IMR-90 (cell line): ENCODE measurements at regions not wholly inside any gene's neighbourhood (a gene's known extent, or its start where the extent isn't known, plus 50 kb on each side); places are given as distances from the start of the nearest gene placed in this dataset.

Source experiments
- ATAC-seq: fragments of 200-7000 bp; cut with Tn5 transposase; 2 replicates; pipeline ENCODE4 v1.9.1; 2020; ENCODE audit warnings: low read depth, mild to moderate bottlenecking, moderate library complexity
- BruUV-seq: library from RNA; stranded (reverse); fragments of 400-500 nt; replicated peaks from 2 replicates; lab custom pipeline; 2021; lab: Mats Ljungman, UMichigan
- CTCF ChIA-PET: fragments of 300-600 bp; formaldehyde crosslinking; extraction: SDS; loops from one replicate; lab custom pipeline; 2021; ENCODE audit warnings: antibody characterized with exemption; lab: Yijun Ruan, JAX
- POLR2A ChIA-PET: fragments of 300-600 bp; sonication (Branson Sonifier 250); formaldehyde crosslinking; loops from one replicate; lab custom pipeline; 2022; ENCODE audit warnings: antibody characterized with exemption; ENCODE audit not compliant: unreplicated experiment; lab: Charles Lee
- DNase-seq: peaks from one replicate; pipeline ENCODE4 v3.0.0; 2013
- H2AFZ ChIP-seq: replicated peaks from 2 replicates; pipeline ENCODE3; 2013; ENCODE audit warnings: low read length, mild to moderate bottlenecking; ENCODE audit not compliant: poor library complexity
- H2AK5ac ChIP-seq: 2 replicates; pipeline ENCODE4 v1.6.1; 2013; ENCODE audit warnings: low read depth, low read length, inconsistent platforms
- H2AK9ac ChIP-seq: replicated peaks from 2 replicates; pipeline ENCODE3; 2013; ENCODE audit warnings: mild to moderate bottlenecking, low read depth, low read length, moderate library complexity; ENCODE audit not compliant: poor library complexity
- H2BK120ac ChIP-seq: 2 replicates; pipeline ENCODE4 v1.6.1; 2013; ENCODE audit warnings: low read depth, low read length, inconsistent platforms
- H2BK15ac ChIP-seq: 3 replicates; pipeline ENCODE4 v1.6.1; 2013; ENCODE audit warnings: low read depth, low read length, inconsistent platforms
- H2BK20ac ChIP-seq: 2 replicates; pipeline ENCODE4 v1.6.1; 2013; ENCODE audit warnings: low read depth, mild to moderate bottlenecking, inconsistent platforms, low read length, moderate library complexity
- H2BK5ac ChIP-seq: 2 replicates; pipeline ENCODE4 v1.6.1; 2013; ENCODE audit warnings: mild to moderate bottlenecking, low read depth, low read length, inconsistent platforms; ENCODE audit not compliant: poor library complexity, severe bottlenecking
- H3K14ac ChIP-seq: replicated peaks from 2 replicates; pipeline ENCODE4 v1.6.1; 2013; ENCODE audit warnings: low read depth, low read length, inconsistent platforms
- H3K18ac ChIP-seq: 2 replicates; pipeline ENCODE4 v1.6.1; 2013; ENCODE audit warnings: low read depth, low read length, control low read depth
- H3K23ac ChIP-seq: 2 replicates; pipeline ENCODE4 v1.6.1; 2013; ENCODE audit warnings: low read depth, low read length, inconsistent platforms
- H3K27ac ChIP-seq: 2 replicates; pipeline ENCODE4 v1.5.1; 2013; ENCODE audit warnings: mild to moderate bottlenecking, control low read depth, low read length; ENCODE audit not compliant: insufficient read depth
- H3K27me3 ChIP-seq: 2 replicates; pipeline ENCODE4 v1.6.1; 2013; ENCODE audit warnings: low read length; ENCODE audit not compliant: control insufficient read depth, insufficient read depth
- H3K36me3 ChIP-seq: 2 replicates; pipeline ENCODE4 v1.6.1; 2013; ENCODE audit warnings: low read length, mixed read lengths; ENCODE audit not compliant: control insufficient read depth, insufficient read depth
- H3K4ac ChIP-seq: 2 replicates; pipeline ENCODE4 v1.6.1; 2013; ENCODE audit warnings: low read depth, low read length, inconsistent platforms
- H3K4me1 ChIP-seq: 2 replicates; pipeline ENCODE4 v1.6.1; 2013; ENCODE audit warnings: low read length, mixed read lengths; ENCODE audit not compliant: control insufficient read depth, insufficient read depth
- H3K4me2 ChIP-seq: 2 replicates; pipeline ENCODE4 v1.6.1; 2013; ENCODE audit warnings: low read depth, mild to moderate bottlenecking, control low read depth, low read length, moderate library complexity
- H3K4me3 ChIP-seq: 2 replicates; pipeline ENCODE4 v1.5.1; 2013; ENCODE audit warnings: low read depth, mild to moderate bottlenecking, control low read depth, low read length, moderate library complexity; ENCODE audit not compliant: insufficient read depth
- H3K56ac ChIP-seq: 2 replicates; pipeline ENCODE4 v1.6.1; 2013; ENCODE audit warnings: low read length, inconsistent platforms; ENCODE audit not compliant: insufficient read depth; ENCODE audit errors: extremely low read depth
- H3K79me1 ChIP-seq, 2 experiments: 2 replicates each; pipeline ENCODE4 v1.6.1; 2013; ENCODE audit warnings: low read length in 2 of 2, inconsistent platforms in 1 of 2, low read depth in 1 of 2
- H3K9ac ChIP-seq: 2 replicates; pipeline ENCODE4 v1.6.1; 2013; ENCODE audit warnings: low read depth, low read length, control low read depth
- H3K9me1 ChIP-seq: 2 replicates; pipeline ENCODE4 v1.6.1; 2013; ENCODE audit warnings: low read length, inconsistent platforms; ENCODE audit not compliant: insufficient read depth
- H3K9me3 ChIP-seq: 2 replicates; pipeline ENCODE4 v1.6.1; 2013; ENCODE audit warnings: low read length; ENCODE audit not compliant: control insufficient read depth, insufficient read depth
- H4K20me1 ChIP-seq: 2 replicates; pipeline ENCODE4 v1.6.1; 2013; ENCODE audit warnings: low read length, inconsistent platforms; ENCODE audit not compliant: insufficient read depth
- H4K5ac ChIP-seq: 2 replicates; pipeline ENCODE4 v1.6.1; 2013; ENCODE audit warnings: mild to moderate bottlenecking, low read depth, low read length, control low read depth
- H4K8ac ChIP-seq, 2 experiments: 2 replicates each; pipeline ENCODE4 v1.6.1; 2013; ENCODE audit warnings: low read depth in 2 of 2, low read length in 2 of 2, control low read depth in 1 of 2, inconsistent platforms in 1 of 2
- H4K91ac ChIP-seq: 2 replicates; pipeline ENCODE4 v1.6.1; 2013; ENCODE audit warnings: low read depth, low read length, inconsistent platforms; ENCODE audit not compliant: insufficient read depth
- BHLHE40 ChIP-seq: fragments of 150-350 bp; IDR thresholded peaks from 2 replicates; pipeline ENCODE4 v1.6.1; 2016; ENCODE audit warnings: mild to moderate bottlenecking, low read depth, low read length
- CEBPB ChIP-seq: IDR thresholded peaks from 2 replicates; pipeline ENCODE4 v1.6.1; 2012; ENCODE audit warnings: low read depth, low read length, improper control_type of control experiment
- CHD1 ChIP-seq: IDR thresholded peaks from 2 replicates; pipeline ENCODE4 v1.6.1; 2012; ENCODE audit warnings: low read depth, low read length, improper control_type of control experiment
- RCOR1 ChIP-seq: IDR thresholded peaks from 2 replicates; pipeline ENCODE4 v1.6.1; 2012; ENCODE audit warnings: mild to moderate bottlenecking, low read length, improper control_type of control experiment; ENCODE audit not compliant: insufficient replicate concordance
- RFX5 ChIP-seq: IDR thresholded peaks from 2 replicates; pipeline ENCODE4 v1.8.0; 2012; ENCODE audit warnings: low read depth, mild to moderate bottlenecking, low read length, moderate library complexity
- SMC3 ChIP-seq: fragments of 150-350 bp; IDR thresholded peaks from 2 replicates; pipeline ENCODE4 v1.6.1; 2016; ENCODE audit warnings: low read depth, mild to moderate bottlenecking, antibody characterized with exemption, low read length, moderate library complexity
- USF2 ChIP-seq: fragments of 150-350 bp; IDR thresholded peaks from 2 replicates; pipeline ENCODE4 v1.6.1; 2017; ENCODE audit warnings: mild to moderate bottlenecking, antibody characterized with exemption, low read length, low read depth
- WGBS, 2 experiments: methylation state at CpG; one replicate each; pipeline versions ENCODE4 v1.1.5 to v1.1.7; 2013; ENCODE audit warnings: missing lambda C conversion rate in 2 of 2; ENCODE audit not compliant: insufficient read length in 1 of 2; ENCODE audit errors: extremely low coverage in 2 of 2; 5-methylcytosine and 5-hydroxymethylcytosine counted together
- dilution Hi-C: fragments of 300-500 bp; cut with HindIII; formaldehyde crosslinking; loops from one replicate; pipeline ENCODE4 v1.14.3; 2018; ENCODE audit warnings: low sequenced_read_pairs; ENCODE audit not compliant: unreplicated experiment
- in situ Hi-C: fragments of 300-500 bp; cut with MboI; formaldehyde crosslinking; loops from 3 replicates; pipeline ENCODE4 v1.14.3; 2019; ENCODE audit warnings: low sequenced_read_pairs, inconsistent platforms, mixed read lengths
- intact Hi-C: fragments of 100-400 bp; cut with micrococcal nuclease; formaldehyde crosslinking; loops from 2 replicates; pipeline ENCODE4 v1.10.0; 2022

- Histone ChIP-seq H3K18ac (no peak overlapping the region), H3K4me3 (no peak overlapping the region), H4K8ac (no peak overlapping the region), H3K27me3 (no peaks in the 10 kb centered on the region), H2BK20ac (no peak overlapping the region), H4K20me1 (no peaks in the 10 kb centered on the region), H3K4ac (no peak overlapping the region), H3K9me1 (no peaks in the 10 kb centered on the region), H3K79me1 (no peaks in the 10 kb centered on the region), H3K23ac (no peak overlapping the region), H3K9me3 (peaks cover 33% of the 10 kb centered on the region), H2BK5ac (no peak overlapping the region), H3K56ac (no peak overlapping the region), H4K91ac (no peak overlapping the region), H3K36me3 (no peaks in the 10 kb centered on the region), H2AFZ (no peak overlapping the region), H2AK9ac (no peak overlapping the region), H3K4me1 (no peaks in the 10 kb centered on the region), H2AK5ac (no peak overlapping the region), H3K9ac (no peak overlapping the region), H4K5ac (no peak overlapping the region), H3K27ac (no peak overlapping the region), H2BK120ac (no peak overlapping the region), H2BK15ac (no peak overlapping the region), H3K14ac (no peak overlapping the region), H3K4me2 (no peak overlapping the region)
- CTCF ChIA-PET = no interaction called here
- no peak for DNase-seq
- dilution Hi-C loops = no loop called here
- 67% methylated on average over 1 of the region's 5 CpGs; no CpG with 5 or more reads in 1 of the 2 experiments for WGBS, 2 experiments
- ATAC-seq = no peak
- BruUV-seq = no TSS peak
- TF ChIP-seq RFX5 = no peak
- no peak for TF ChIP-seq RCOR1
- no peak for TF ChIP-seq USF2
- no peak for TF ChIP-seq SMC3
- TF ChIP-seq BHLHE40 = no peak
- TF ChIP-seq CEBPB = no peak
- TF ChIP-seq CHD1 = no peak
- intact Hi-C loops = no loop called here
- in situ Hi-C loops = no loop called here
- POLR2A ChIA-PET = no interaction called here
Observed at GRCh38 chr7:4345004-4345403, 337.1 kb upstream of the FOXK1 start.
